CD4-positive, alpha-beta T cell treated with Interleukin-21 for 1 hour (primary cell): ENCODE measurements at regions not wholly inside any gene's neighbourhood (a gene's known extent, or its start where the extent isn't known, plus 50 kb on each side); places are given as distances from the start of the nearest gene placed in this dataset.
"Not testable (repeated sequence)": the region's sequence is repeated elsewhere in the genome, so short reads cannot be mapped to it uniquely, and the experiment has no call there.

Experiments used
- DNase-seq: peaks from one replicate; pipeline ENCODE4 v3.0.0-alpha.2; 2020

GRCh38 chr7:28330384-28331070 lies 81.8 kb upstream of the CREB5 start:
- no peak for DNase-seq

DNA sequence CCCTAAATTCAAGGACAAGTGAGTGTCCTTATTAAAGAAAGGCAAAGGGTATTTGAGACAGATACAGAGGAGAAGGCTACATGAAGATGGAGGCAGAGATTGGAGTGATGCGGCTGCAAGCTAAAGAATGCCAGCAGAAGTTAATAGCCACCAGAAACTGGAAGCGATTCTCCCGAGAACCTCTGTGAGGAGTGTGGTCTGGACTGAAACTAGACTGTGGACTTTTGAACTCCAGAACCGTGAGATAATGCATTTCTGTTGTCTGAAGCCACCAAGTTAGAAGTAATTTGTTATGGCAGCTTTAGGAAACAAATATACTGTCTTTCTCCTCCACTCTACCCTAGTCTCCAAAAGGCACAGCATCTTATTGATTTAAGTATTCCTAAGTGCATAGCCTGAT lies 80.3 kb upstream of the CREB5 start:
- DNase-seq: no peak

DNA sequence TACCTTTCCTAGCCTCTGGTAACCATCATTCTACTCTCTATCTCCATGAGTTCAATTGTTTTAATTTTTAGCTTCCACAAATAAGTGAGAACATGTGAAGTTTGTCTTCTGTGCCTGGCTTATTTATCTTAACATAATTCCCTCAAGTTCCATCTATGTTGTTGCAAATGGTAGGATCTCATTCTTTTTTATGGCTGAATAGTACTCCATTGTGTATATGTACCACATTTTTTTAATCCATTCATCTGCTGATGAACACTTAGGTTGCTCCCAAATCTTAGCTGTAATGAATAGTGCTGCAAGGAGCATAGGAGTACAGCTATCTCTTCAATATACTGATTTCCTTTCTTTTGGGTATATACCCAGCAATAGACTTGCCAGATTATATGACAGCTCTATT lies 78.8 kb upstream of the CREB5 start:
- not testable (repeated sequence) for DNase-seq

DNA sequence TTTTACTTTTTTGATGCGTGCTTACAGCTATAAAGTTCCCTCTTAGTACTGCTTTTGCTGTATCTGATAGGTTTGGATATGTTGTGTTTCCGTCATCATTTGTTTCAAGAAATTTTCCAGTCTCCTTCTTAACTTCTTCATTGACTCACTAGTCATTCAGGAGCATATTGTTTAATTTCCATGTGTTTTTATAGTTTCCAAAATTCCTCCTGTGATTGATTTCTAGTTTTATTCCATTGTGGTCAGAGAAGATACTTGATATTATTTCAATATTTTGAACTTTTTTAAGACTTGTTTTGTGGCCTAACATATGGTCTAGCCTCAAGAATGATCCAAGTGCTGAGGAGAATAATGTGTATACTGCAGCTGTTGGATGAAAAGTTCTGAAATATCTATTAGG lies 75.5 kb upstream of the CREB5 start:
- DNase-seq: no peak

GRCh38 chr7:28338041-28338440 lies 74.3 kb upstream of the CREB5 start:
- no peak for DNase-seq

- DNase-seq: no peak
These were observed 68.9 kb upstream of the CREB5 start for GRCh38 chr7:28343462-28343861.

GRCh38 chr7:28346256-28346655 lies 66.1 kb upstream of the CREB5 start:
- DNase-seq: no peak

DNA sequence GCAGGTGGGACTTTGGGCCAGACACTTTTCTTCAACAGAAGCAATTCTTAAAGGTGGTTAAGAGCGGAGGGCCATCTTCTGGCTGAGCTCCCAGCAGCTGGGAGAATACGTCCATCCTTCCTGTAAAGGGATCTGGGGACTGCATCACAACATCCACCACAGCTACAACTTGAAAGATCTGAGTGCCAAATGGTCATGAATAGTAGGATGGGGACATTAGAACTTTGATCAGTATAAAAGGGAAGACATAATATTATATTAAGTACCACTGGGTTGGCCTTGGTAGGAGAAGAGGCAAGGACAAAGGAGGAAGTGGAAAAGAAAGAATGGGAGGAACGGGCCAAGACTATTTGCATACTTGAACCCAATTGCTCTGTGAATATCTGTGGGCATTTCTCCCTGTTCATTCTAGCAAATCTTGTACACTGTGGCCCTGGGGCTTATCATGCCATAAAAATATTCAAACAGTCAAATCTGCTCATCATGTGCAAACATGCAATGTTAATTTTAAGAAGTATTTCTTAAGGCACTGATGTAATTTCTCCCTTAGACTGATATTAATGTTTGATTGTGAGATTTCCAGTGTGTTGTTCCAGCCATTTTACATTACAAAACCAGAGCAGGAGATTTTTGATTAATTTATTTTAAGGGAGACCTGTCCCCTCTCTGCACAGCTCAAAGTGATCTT lies 65.5 kb upstream of the CREB5 start:
- no peak for DNase-seq

DNA sequence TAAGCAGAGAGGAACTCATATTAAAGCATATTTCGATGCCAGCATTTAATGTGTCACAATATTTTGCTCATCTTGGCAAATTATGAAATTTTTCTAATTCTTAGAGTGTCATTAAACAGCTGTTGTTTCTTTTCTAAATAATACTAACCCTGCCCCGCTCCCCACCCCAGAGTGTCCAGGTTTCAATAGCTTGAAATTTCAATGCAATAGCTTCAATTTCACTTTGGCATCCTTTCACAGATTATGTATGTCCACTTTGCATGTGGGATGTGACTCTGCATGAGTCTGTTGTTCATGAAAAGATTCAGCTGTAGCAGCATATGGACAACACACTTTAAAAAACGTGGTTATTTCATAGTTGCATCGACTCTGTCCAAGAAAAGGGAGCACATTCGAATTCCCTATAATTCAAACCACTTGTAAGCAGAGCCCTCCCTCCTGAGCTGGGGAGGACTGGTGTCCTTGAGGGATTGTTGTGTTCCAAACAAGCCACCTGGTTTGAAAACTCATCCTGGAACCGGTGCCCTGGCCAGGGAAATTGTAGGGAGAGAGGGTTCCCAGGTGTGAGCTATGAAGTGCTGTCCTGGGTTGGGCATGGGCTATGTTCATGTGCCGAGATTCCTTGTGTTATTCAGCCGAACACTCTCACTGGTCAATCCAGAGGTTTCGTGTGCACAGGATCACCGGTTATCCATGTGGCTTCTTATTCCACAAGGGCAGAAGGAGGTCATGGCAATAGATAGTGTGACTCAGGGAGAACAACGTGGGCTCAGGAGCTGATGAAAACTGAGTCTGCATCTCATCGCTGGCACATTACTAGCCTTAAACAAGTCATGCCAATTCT lies 64.6 kb upstream of the CREB5 start:
- no peak for DNase-seq

GRCh38 chr7:28348636-28349035 lies 63.7 kb upstream of the CREB5 start:
- no peak for DNase-seq

- no peak for DNase-seq
These were observed 62.7 kb upstream of the CREB5 start for GRCh38 chr7:28349637-28350036.

GRCh38 chr7:28350662-28351061 lies 61.7 kb upstream of the CREB5 start:
- DNase-seq: no peak

DNA sequence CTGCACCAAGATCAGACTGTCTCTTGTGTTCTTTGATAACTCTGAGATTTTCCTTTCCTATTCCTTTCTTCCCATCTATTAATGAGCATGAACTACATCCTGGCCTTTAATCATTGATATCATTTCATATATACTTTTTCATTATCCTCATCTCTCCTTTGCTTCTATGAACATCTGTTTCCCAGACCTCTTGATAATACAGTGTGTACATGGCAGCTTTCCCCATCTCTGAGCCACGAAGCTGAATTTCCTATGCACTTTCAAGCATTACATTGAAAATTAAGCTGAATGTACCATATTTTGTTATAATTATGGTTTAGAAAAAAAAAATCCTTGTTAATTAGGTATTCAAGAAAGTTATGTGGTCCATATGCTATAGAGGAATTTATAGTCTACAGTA lies 60.9 kb upstream of the CREB5 start:
- DNase-seq: no peak

- no peak for DNase-seq
These were observed 57.5 kb upstream of the CREB5 start for GRCh38 chr7:28354601-28355402.

- DNase-seq: no peak
These were observed 56.5 kb upstream of the CREB5 start for GRCh38 chr7:28355635-28356319.

DNA sequence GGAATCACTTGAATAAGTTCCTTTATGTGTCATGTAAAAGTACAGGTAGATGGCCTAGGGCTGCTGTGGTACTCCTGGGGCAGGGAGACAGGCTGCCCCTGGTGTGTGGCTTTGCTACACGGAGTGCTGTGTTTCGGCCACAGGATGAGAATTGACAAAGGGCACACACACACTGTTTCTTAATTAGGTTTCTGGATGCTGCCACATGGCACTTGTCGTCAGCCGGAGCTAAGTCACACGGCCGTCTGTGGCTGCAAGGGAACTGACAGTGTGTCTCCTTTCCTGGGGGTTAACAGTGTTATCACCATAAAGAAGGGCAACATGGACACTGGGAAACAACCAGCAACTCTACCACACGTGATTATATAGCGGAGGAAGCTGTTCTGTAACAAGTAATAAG lies 55.7 kb upstream of the CREB5 start:
- no peak for DNase-seq

GRCh38 chr7:28358423-28358868 lies 53.9 kb upstream of the CREB5 start:
- no peak for DNase-seq

GRCh38 chr7:28360739-28361138 lies 51.6 kb upstream of the CREB5 start:
- no peak for DNase-seq

DNA sequence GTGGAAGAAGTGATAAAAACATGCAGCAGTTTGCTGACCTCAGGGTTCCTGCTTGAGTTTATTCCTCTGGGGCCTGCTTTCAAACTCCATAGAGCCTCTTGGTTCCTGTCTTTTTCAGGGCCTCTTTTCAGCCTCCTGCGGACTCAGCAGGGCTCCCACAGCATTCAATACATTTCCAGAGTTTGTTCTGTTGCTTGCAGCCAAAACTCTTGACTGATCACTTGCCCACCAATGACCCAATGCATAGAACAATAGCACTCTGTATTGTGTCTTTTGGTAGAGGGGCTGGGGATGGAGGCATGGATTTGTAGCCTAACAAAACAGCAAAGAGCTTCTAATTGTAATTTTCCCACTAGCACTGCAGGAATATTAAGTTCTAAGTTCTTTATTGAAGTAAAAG lies 50.8 kb upstream of the CREB5 start:
- no peak for DNase-seq

DNA sequence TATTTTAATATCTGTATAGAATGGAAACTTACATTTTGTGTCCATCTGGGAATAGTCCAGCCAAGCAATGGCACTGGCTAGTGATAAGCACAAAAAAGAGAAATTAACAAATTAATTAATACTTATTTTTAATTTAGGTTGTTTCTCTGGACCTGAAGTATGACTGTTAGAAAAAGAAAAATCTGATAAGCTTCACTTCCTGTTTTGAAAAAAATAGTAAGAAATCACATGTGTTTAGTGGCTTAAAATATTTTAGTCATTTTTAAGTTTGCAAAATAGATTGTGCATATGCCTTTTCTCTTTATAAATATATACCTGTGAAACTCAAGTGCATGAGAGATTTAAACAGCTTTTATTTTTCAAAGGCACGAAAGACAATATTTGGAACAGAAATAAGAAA lies 50.1 kb upstream of the CREB5 start:
- no peak for DNase-seq
